Esophagus squamous epithelium (tissue), 4 donors: ENCODE measurements at regions not wholly inside any gene's neighbourhood (a gene's known extent, or its start where the extent isn't known, plus 50 kb on each side); places are given as distances from the start of the nearest gene placed in this dataset.

ENCODE experiments used
- CTCF ChIP-seq, 6 experiments: fragments of 450-650 bp in 4 of 6; fragments of 200-600 bp in 2 of 6; sonication (generic) in 2 of 6; IDR thresholded peaks; one replicate each; pipeline ENCODE4 v1.5.1; 2016 to 2019; ENCODE audit warnings: antibody characterized with exemption in 6 of 6, mild to moderate bottlenecking in 4 of 6, moderate library complexity in 4 of 6
- POLR2A ChIP-seq, 4 donors: fragments of 450-650 bp; IDR thresholded peaks; one replicate each; pipeline ENCODE4 v1.6.1; 2017; ENCODE audit warnings: antibody characterized with exemption in 4 of 4, mild to moderate bottlenecking in 4 of 4, moderate library complexity in 3 of 4

- TF ChIP-seq CTCF (IDR thresholded peaks at IDR 0.05) (no peak), POLR2A (IDR thresholded peaks at IDR 0.05) (no peak)
Measured at GRCh38 chr2:199191461-199191860, 266.3 kb downstream of the SATB2 start.
